H1 (cell line): ENCODE measurements at regions not wholly inside any gene's neighbourhood (a gene's known extent, or its start where the extent isn't known, plus 50 kb on each side); places are given as distances from the start of the nearest gene placed in this dataset.

Experiments
- CTCF ChIA-PET: fragments of 300-600 bp; sonication (Branson Sonifier 250); formaldehyde crosslinking; loops from one replicate; lab custom pipeline; 2021; ENCODE audit not compliant: partially characterized antibody; lab: Charles Lee
- POLR2A ChIA-PET: fragments of 300-600 bp; sonication (Branson Sonifier 250); formaldehyde crosslinking; loops from one replicate; lab custom pipeline; 2021; ENCODE audit warnings: inconsistent platforms; ENCODE audit not compliant: partially characterized antibody; lab: Charles Lee
- DNase-seq, 2 experiments: peaks; one replicate each; pipeline versions ENCODE4 v3.0.0 to v3.0.0-alpha.2; 2010 to 2022; ENCODE audit warnings: low spot score in 2 of 2, low read depth in 1 of 2, mixed read lengths in 1 of 2
- FAIRE-seq: peaks from 2 replicates; lab custom pipeline; 2011; peaks lifted over from hg19 to GRCh38; lab: Jason Lieb, UNC
- H2AFZ ChIP-seq: 2 replicates; pipeline ENCODE4 v1.8.1; 2012; ENCODE audit warnings: low read length, inconsistent platforms
- H2AK5ac ChIP-seq: 2 replicates; pipeline ENCODE4 v1.6.1; 2013; ENCODE audit warnings: low read depth, low read length
- H2BK120ac ChIP-seq: replicated peaks from 2 replicates; pipeline ENCODE3; 2013; ENCODE audit warnings: low read depth, low read length, inconsistent platforms
- H2BK12ac ChIP-seq: 2 replicates; pipeline ENCODE4 v1.6.1; 2013; ENCODE audit warnings: low read depth, low read length
- H2BK15ac ChIP-seq: 2 replicates; pipeline ENCODE4 v1.6.1; 2013; ENCODE audit warnings: low read length
- H2BK20ac ChIP-seq: 2 replicates; pipeline ENCODE4 v1.6.1; 2013; ENCODE audit warnings: low read length
- H2BK5ac ChIP-seq: 2 replicates; pipeline ENCODE4 v1.6.1; 2013; ENCODE audit warnings: low read depth, low read length
- H3K14ac ChIP-seq: 2 replicates; pipeline ENCODE4 v1.6.1; 2013; ENCODE audit warnings: inconsistent platforms; ENCODE audit not compliant: insufficient read length
- H3K18ac ChIP-seq: 2 replicates; pipeline ENCODE4 v1.6.1; 2013; ENCODE audit warnings: low read length; ENCODE audit errors: extremely low read depth
- H3K23ac ChIP-seq: 2 replicates; pipeline ENCODE4 v1.6.1; 2013; ENCODE audit warnings: inconsistent platforms; ENCODE audit not compliant: insufficient read length
- H3K23me2 ChIP-seq: 2 replicates; pipeline ENCODE4 v1.6.1; 2013; ENCODE audit warnings: low read depth, low read length
- H3K27ac ChIP-seq: 2 replicates; pipeline ENCODE4 v1.6.1; 2011; ENCODE audit warnings: low read depth, low read length, inconsistent platforms
- H3K27me3 ChIP-seq, 4 experiments: replicated peaks in 1 of 4; 1 replicate in 1 of 4; 2 replicates in 3 of 4; pipeline versions ENCODE4 v1.6.1 to v1.8.1; 2011 to 2013; ENCODE audit warnings: low read length in 3 of 4, mild to moderate bottlenecking in 3 of 4, inconsistent platforms in 2 of 4, mixed read lengths in 2 of 4, moderate library complexity in 1 of 4; ENCODE audit not compliant: control insufficient read depth in 3 of 4, insufficient read depth in 3 of 4; ENCODE audit errors: extremely low read depth in 1 of 4
- H3K36me3 ChIP-seq, 4 experiments: 2 replicates each; pipeline versions ENCODE4 v1.6.1 to v1.8.1; 2011 to 2013; ENCODE audit warnings: mild to moderate bottlenecking in 4 of 4, low read length in 3 of 4, moderate library complexity in 2 of 4, control low read depth in 1 of 4, inconsistent platforms in 1 of 4; ENCODE audit not compliant: insufficient read depth in 4 of 4, control insufficient read depth in 2 of 4
- H3K4ac ChIP-seq: replicated peaks from 2 replicates; pipeline ENCODE3; 2013; ENCODE audit warnings: low read length, low read depth, mixed read lengths, inconsistent platforms; ENCODE audit not compliant: insufficient read length
- H3K4me1 ChIP-seq, 4 experiments: replicated peaks in 1 of 4; 1 replicate in 1 of 4; 2 replicates in 3 of 4; pipeline versions ENCODE4 v1.6.1 to v1.8.1; 2011 to 2013; ENCODE audit warnings: low read length in 3 of 4, inconsistent platforms in 2 of 4, mixed read lengths in 1 of 4; ENCODE audit not compliant: insufficient read depth in 4 of 4, control insufficient read depth in 3 of 4
- H3K4me2 ChIP-seq, 2 experiments: 2 replicates each; pipeline versions ENCODE4 v1.6.1 to v1.8.1; 2011 to 2013; ENCODE audit warnings: low read depth in 2 of 2, low read length in 2 of 2, control low read depth in 1 of 2, inconsistent platforms in 1 of 2, mild to moderate bottlenecking in 1 of 2; ENCODE audit not compliant: insufficient read depth in 1 of 2
- H3K4me3 ChIP-seq, 4 experiments: fragments of 200-600, 300-600 bp in 1 of 4; sonication (generic), shearing (Covaris generic), sonication (Bioruptor Twin) in 1 of 4; 2 replicates each; pipeline versions ENCODE4 v1.5.1 to v1.8.1; 2011 to 2016; ENCODE audit warnings: low read length in 4 of 4, low read depth in 3 of 4, control low read depth in 2 of 4, inconsistent platforms in 2 of 4, mild to moderate bottlenecking in 2 of 4, mixed read lengths in 1 of 4, moderate library complexity in 1 of 4; ENCODE audit not compliant: insufficient read depth in 2 of 4; ENCODE audit errors: extremely low read depth in 1 of 4
- H3K56ac ChIP-seq: replicated peaks from 2 replicates; pipeline ENCODE3; 2013; ENCODE audit warnings: low read depth, mild to moderate bottlenecking, mixed read lengths, low read length, inconsistent platforms; ENCODE audit not compliant: insufficient read length
- H3K79me1 ChIP-seq: 2 replicates; pipeline ENCODE4 v1.6.1; 2013; ENCODE audit warnings: low read depth, low read length, control low read depth
- H3K79me2 ChIP-seq, 2 experiments: 2 replicates each; pipeline versions ENCODE4 v1.6.1 to v1.8.1; 2012 to 2013; ENCODE audit warnings: low read length in 2 of 2, mild to moderate bottlenecking in 2 of 2, inconsistent platforms in 1 of 2; ENCODE audit not compliant: insufficient read depth in 2 of 2, control insufficient read depth in 1 of 2
- H3K9ac ChIP-seq, 4 experiments: replicated peaks in 1 of 4; 1 replicate in 1 of 4; 2 replicates in 3 of 4; pipeline versions ENCODE4 v1.6.1 to v1.8.1; 2011 to 2013; ENCODE audit warnings: low read depth in 3 of 4, low read length in 3 of 4, control low read depth in 2 of 4, mild to moderate bottlenecking in 2 of 4, moderate library complexity in 2 of 4, inconsistent platforms in 1 of 4; ENCODE audit errors: extremely low read depth in 1 of 4
- H3K9me3 ChIP-seq, 2 experiments: 2 replicates each; pipeline versions ENCODE4 v1.6.1 to v1.8.1; 2012 to 2013; ENCODE audit warnings: mild to moderate bottlenecking in 2 of 2, moderate library complexity in 2 of 2, control low read depth in 1 of 2, inconsistent platforms in 1 of 2, low read depth in 1 of 2, low read length in 1 of 2, mixed read lengths in 1 of 2; ENCODE audit not compliant: insufficient read depth in 2 of 2
- H4K20me1 ChIP-seq, 2 experiments: replicated peaks in 1 of 2; 2 replicates each; pipeline versions ENCODE3 to v1.8.1; 2011 to 2013; ENCODE audit warnings: inconsistent platforms in 2 of 2, low read length in 2 of 2, mild to moderate bottlenecking in 1 of 2; ENCODE audit not compliant: insufficient read depth in 2 of 2, control insufficient read depth in 1 of 2
- H4K5ac ChIP-seq: 2 replicates; pipeline ENCODE4 v1.6.1; 2013; ENCODE audit warnings: low read length, low read depth, mixed read lengths, inconsistent platforms; ENCODE audit not compliant: insufficient read length
- H4K8ac ChIP-seq: 2 replicates; pipeline ENCODE4 v1.8.0; 2013; ENCODE audit warnings: mild to moderate bottlenecking, moderate library complexity, low read length, inconsistent platforms; ENCODE audit not compliant: insufficient read depth; ENCODE audit errors: extremely low read depth
- H4K91ac ChIP-seq: replicated peaks from 2 replicates; pipeline ENCODE3; 2013; ENCODE audit warnings: low read length, mixed read lengths, inconsistent platforms; ENCODE audit not compliant: insufficient read length
- EGR1 ChIP-seq: IDR thresholded peaks from 2 replicates; pipeline ENCODE4 v1.6.1; 2011; ENCODE audit warnings: low read depth, low read length, borderline replicate concordance
- GTF2F1 ChIP-seq: IDR thresholded peaks from 2 replicates; pipeline ENCODE4 v1.6.1; 2012; ENCODE audit warnings: low read depth, low read length, improper control_type of control experiment, borderline replicate concordance
- HDAC2 ChIP-seq, 2 experiments: fragments of 300-600 bp in 1 of 2; sonication (generic) in 1 of 2; IDR thresholded peaks; 2 replicates each; pipeline ENCODE4 v1.6.1; 2011 to 2012; ENCODE audit warnings: low read depth in 2 of 2, low read length in 2 of 2, mild to moderate bottlenecking in 2 of 2, moderate library complexity in 2 of 2, borderline replicate concordance in 1 of 2, inconsistent platforms in 1 of 2
- JUN ChIP-seq: IDR thresholded peaks from 2 replicates; pipeline ENCODE4 v1.6.1; 2011; ENCODE audit warnings: low read depth, mild to moderate bottlenecking, improper control_type of control experiment, low read length
- NANOG ChIP-seq: IDR thresholded peaks from 2 replicates; pipeline ENCODE4 v1.6.1; 2011; ENCODE audit warnings: low read length, low read depth, mild to moderate bottlenecking, inconsistent platforms; ENCODE audit not compliant: insufficient read depth, poor library complexity, severe bottlenecking
- RAD21 ChIP-seq, 2 experiments: IDR thresholded peaks in 1 of 2; conservative IDR thresholded peaks in 1 of 2; 2 replicates each; pipeline ENCODE4 v1.6.1; 2011; ENCODE audit warnings: low read depth in 2 of 2, low read length in 2 of 2, improper control_type of control experiment in 1 of 2, inconsistent platforms in 1 of 2, mild to moderate bottlenecking in 1 of 2, moderate library complexity in 1 of 2
- RBBP5 ChIP-seq: IDR thresholded peaks from 2 replicates; pipeline ENCODE4 v1.7.1; 2012; ENCODE audit warnings: low read depth, mild to moderate bottlenecking, inconsistent platforms, low read length, moderate library complexity, borderline replicate concordance
- RXRA ChIP-seq: IDR thresholded peaks from 2 replicates; pipeline ENCODE4 v1.6.1; 2011; ENCODE audit warnings: low read depth, mild to moderate bottlenecking, low read length, moderate library complexity; ENCODE audit not compliant: insufficient read depth
- SAP30 ChIP-seq: fragments of 300-600 bp; sonication (generic); IDR thresholded peaks from 2 replicates; pipeline ENCODE4 v1.7.1; 2012; ENCODE audit warnings: low read length, moderate library complexity, mild to moderate bottlenecking, inconsistent platforms; ENCODE audit not compliant: insufficient read depth, insufficient replicate concordance
- SRF ChIP-seq: IDR thresholded peaks from 2 replicates; pipeline ENCODE4 v1.6.1; 2011; ENCODE audit warnings: mild to moderate bottlenecking, low read depth, low read length, moderate library complexity
- TAF1 ChIP-seq: IDR thresholded peaks from 2 replicates; pipeline ENCODE4 v1.6.1; 2011; ENCODE audit warnings: mild to moderate bottlenecking, low read depth, low read length
- WGBS, 2 experiments: shearing (Covaris generic) in 1 of 2; methylation state at CpG; one replicate each; pipeline versions ENCODE4 v1.1.6 to v1.1.7; 2013 to 2015; ENCODE audit warnings: low lambda C conversion rate in 2 of 2, mixed read lengths in 2 of 2, inconsistent platforms in 1 of 2, low coverage in 1 of 2, missing lambda C conversion rate in 1 of 2; ENCODE audit not compliant: insufficient replicate concordance in 2 of 2, insufficient coverage in 1 of 2, insufficient read length in 1 of 2; ENCODE audit errors: extremely low coverage in 1 of 2, missing lambda C conversion rate in 1 of 2; 5-methylcytosine and 5-hydroxymethylcytosine counted together
- TF ChIP-seq, protein P1 (sequence below): IDR thresholded peaks from 2 replicates; pipeline ENCODE4 v1.6.1; 2011; ENCODE audit warnings: low read depth, mild to moderate bottlenecking, low read length; ENCODE audit not compliant: insufficient read depth
- TF ChIP-seq, protein P2 (sequence below): IDR thresholded peaks from 2 replicates; pipeline ENCODE4 v1.6.1; 2012; ENCODE audit warnings: inconsistent platforms

DNA sequence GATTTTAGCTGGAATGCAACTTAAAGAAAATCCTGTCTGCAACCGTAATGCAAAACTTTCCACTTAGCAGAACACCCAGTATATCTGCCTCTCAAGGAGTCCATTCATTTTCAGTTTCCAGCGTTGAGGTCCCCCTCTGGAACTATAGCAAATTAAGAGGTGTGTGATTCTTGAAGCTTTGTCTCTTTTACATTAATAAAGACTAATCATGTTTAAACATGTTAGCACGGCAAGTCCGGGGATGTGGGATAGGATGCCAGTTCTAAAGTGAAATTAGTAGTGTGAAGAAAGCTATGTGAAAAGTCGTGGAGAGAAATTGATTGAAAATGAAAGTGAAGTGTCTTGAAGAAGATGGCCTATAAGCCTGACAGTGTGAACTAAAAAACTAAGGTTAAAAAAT, 429.1 kb downstream of the NR2F1-AS1 start:
- Histone ChIP-seq H3K79me2 (no peaks in the 10 kb centered on the region), H4K20me1 (no peaks in the 10 kb centered on the region), H2BK12ac (no peak overlapping the region), H3K79me1 (no peaks in the 10 kb centered on the region), H2BK5ac (no peak overlapping the region), H3K27me3 (no peaks in the 10 kb centered on the region), H2BK120ac (no peak overlapping the region), H3K14ac (no peak overlapping the region), H3K23me2 (no peaks in the 10 kb centered on the region), H3K4me3 (no peak overlapping the region), H3K4me2 (no peak overlapping the region), H3K18ac (no peak overlapping the region), H4K8ac (no peak overlapping the region), H2BK20ac (no peak overlapping the region), H3K9ac (no peak overlapping the region), H3K27ac (no peak overlapping the region), H2AK5ac (no peak overlapping the region), H4K5ac (no peak overlapping the region), H3K9me3 (no peaks in the 10 kb centered on the region), H3K36me3 (no peaks in the 10 kb centered on the region), H4K91ac (no peak overlapping the region), H2AFZ (no peak overlapping the region), H2BK15ac (no peak overlapping the region), H3K56ac (no peak overlapping the region), H3K4me1 (no peaks in the 10 kb centered on the region), H3K23ac (no peak overlapping the region), H3K4ac (no peak overlapping the region)
- 93 to 100% methylated on average over 1 to 5 of the region's 5 CpGs for WGBS, 2 experiments
- POLR2A ChIA-PET, result no interaction called here
- CTCF ChIA-PET, result no interaction called here
- FAIRE-seq, result no peak
- DNase-seq, result no peak
- TF ChIP-seq, protein P1, sequence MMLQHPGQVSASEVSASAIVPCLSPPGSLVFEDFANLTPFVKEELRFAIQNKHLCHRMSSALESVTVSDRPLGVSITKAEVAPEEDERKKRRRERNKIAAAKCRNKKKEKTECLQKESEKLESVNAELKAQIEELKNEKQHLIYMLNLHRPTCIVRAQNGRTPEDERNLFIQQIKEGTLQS, result no peak
- TF ChIP-seq GTF2F1, result no peak
- TF ChIP-seq, protein P2, sequence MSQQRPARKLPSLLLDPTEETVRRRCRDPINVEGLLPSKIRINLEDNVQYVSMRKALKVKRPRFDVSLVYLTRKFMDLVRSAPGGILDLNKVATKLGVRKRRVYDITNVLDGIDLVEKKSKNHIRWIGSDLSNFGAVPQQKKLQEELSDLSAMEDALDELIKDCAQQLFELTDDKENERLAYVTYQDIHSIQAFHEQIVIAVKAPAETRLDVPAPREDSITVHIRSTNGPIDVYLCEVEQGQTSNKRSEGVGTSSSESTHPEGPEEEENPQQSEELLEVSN, result no peak
- TF ChIP-seq SAP30, result no peak
- TF ChIP-seq RAD21 (IDR thresholded peaks at IDR 0.05 in 1 of 2, conservative IDR thresholded peaks at IDR 0.05 in 1 of 2; ENCODE audit: low read depth in 2 of 2, low read length in 2 of 2), result no peak
- no peak for TF ChIP-seq HDAC2 (IDR thresholded peaks at IDR 0.05; ENCODE audit: borderline replicate concordance in 1 of 2, low read depth in 2 of 2, low read length in 2 of 2)
- no peak for TF ChIP-seq TAF1
- no peak for TF ChIP-seq SRF
- no peak for TF ChIP-seq JUN
- no peak for TF ChIP-seq RBBP5
- no peak for TF ChIP-seq RXRA
- no peak for TF ChIP-seq EGR1
- TF ChIP-seq NANOG, result no peak
